HG03575 (cell line): ENCODE measurements at regions not wholly inside any gene's neighbourhood (a gene's known extent, or its start where the extent isn't known, plus 50 kb on each side); places are given as distances from the start of the nearest gene placed in this dataset.
"Not testable (repeated sequence)": the region's sequence is repeated elsewhere in the genome, so short reads cannot be mapped to it uniquely, and the experiment has no call there.

Experiments used
- ATAC-seq: cut with Tn5 transposase; IDR thresholded peaks from one replicate; pipeline ENCODE4 v1.9.1; 2021; ENCODE audit not compliant: unreplicated experiment, insufficient number of reproducible peaks, low FRiP score; ENCODE audit errors: extremely low read depth

- no peak for ATAC-seq
Measured at GRCh38 chr4:170234800-170235199, 145.0 kb upstream of the AADAT start.

- no peak for ATAC-seq
Measured at GRCh38 chr4:170231377-170231776, 141.6 kb upstream of the AADAT start.

- ATAC-seq, result no peak
Measured at GRCh38 chr4:170230242-170230641, 140.5 kb upstream of the AADAT start.

GRCh38 chr4:170229006-170229405 is 139.2 kb upstream of the AADAT start:
- no peak for ATAC-seq

- no peak for ATAC-seq
Measured at GRCh38 chr4:170227928-170228327, 138.2 kb upstream of the AADAT start.

- ATAC-seq, result no peak
Measured at GRCh38 chr4:170226288-170226687, 136.5 kb upstream of the AADAT start.

- ATAC-seq, result no peak
Measured at GRCh38 chr4:170214731-170215130, 125.0 kb upstream of the AADAT start.

- ATAC-seq, result no peak
Measured at GRCh38 chr4:170214101-170214500, 124.3 kb upstream of the AADAT start.

GRCh38 chr4:170202721-170203120 is 113.0 kb upstream of the AADAT start:
- no peak for ATAC-seq

- ATAC-seq, result no peak
Measured at GRCh38 chr4:170198747-170199146, 109.0 kb upstream of the AADAT start.

- ATAC-seq, result not testable (repeated sequence)
Measured at GRCh38 chr4:170194794-170195193, 105.0 kb upstream of the AADAT start.

- ATAC-seq, result no peak
Measured at GRCh38 chr4:170193496-170193895, 103.7 kb upstream of the AADAT start.

- ATAC-seq, result no peak
Measured at GRCh38 chr4:170190265-170190664, 100.5 kb upstream of the AADAT start.

GRCh38 chr4:170170861-170171260 is 81.1 kb upstream of the AADAT start:
- no peak for ATAC-seq

- ATAC-seq, result no peak
Measured at GRCh38 chr4:170169699-170170098, 79.9 kb upstream of the AADAT start.

- no peak for ATAC-seq
Measured at GRCh38 chr4:170167678-170168077, 77.9 kb upstream of the AADAT start.

- not testable (repeated sequence) for ATAC-seq
Measured at GRCh38 chr4:170166193-170166592, 76.4 kb upstream of the AADAT start.

GRCh38 chr4:170162416-170162815 is 72.7 kb upstream of the AADAT start:
- no peak for ATAC-seq

- ATAC-seq, result no peak
Measured at GRCh38 chr4:170157670-170158069, 67.9 kb upstream of the AADAT start.

- no peak for ATAC-seq
Measured at GRCh38 chr4:170145120-170145519, 55.4 kb upstream of the AADAT start.

GRCh38 chr4:170139764-170140163 is 50.0 kb upstream of the AADAT start:
- ATAC-seq, result no peak
